Stimulated activated memory B cell treated with anti-CD40 and anti-IgM and Interleukin-4, amounts not matched to agents 10 μg/mL and 1 μg/mL and 100 μg/mL, for 72 hours (primary cell): ENCODE measurements at regions not wholly inside any gene's neighbourhood (a gene's known extent, or its start where the extent isn't known, plus 50 kb on each side); places are given as distances from the start of the nearest gene placed in this dataset.

Experiments used
- ATAC-seq: fragments of 150-1000 bp; cut with Tn5 transposase; 2 replicates; pipeline ENCODE4 v1.10.0; 2021
- H3K27ac Mint-ChIP-seq: one replicate; pipeline ENCODE4 v1.8.0; 2022; ENCODE audit warnings: mild to moderate bottlenecking, mixed read lengths
- H3K27me3 Mint-ChIP-seq: one replicate; pipeline ENCODE4 v1.8.0; 2022; ENCODE audit warnings: mixed read lengths
- H3K36me3 Mint-ChIP-seq: one replicate; pipeline ENCODE4 v1.8.0; 2022; ENCODE audit warnings: mixed read lengths
- H3K4me1 Mint-ChIP-seq: one replicate; pipeline ENCODE4 v1.8.0; 2022; ENCODE audit warnings: mixed read lengths
- H3K4me3 Mint-ChIP-seq: one replicate; pipeline ENCODE4 v1.8.0; 2022; ENCODE audit warnings: mild to moderate bottlenecking, moderate library complexity, mixed read lengths
- H3K9me3 Mint-ChIP-seq: one replicate; pipeline ENCODE4 v1.8.0; 2022; ENCODE audit warnings: mixed read lengths

GRCh38 chr5:148012801-148013200, 51.0 kb upstream of the SPINK5 start:
- Mint-ChIP-seq H3K27ac (no peak overlapping the region), H3K9me3 (no peaks in the 10 kb centered on the region), H3K36me3 (no peaks in the 10 kb centered on the region), H3K4me3 (no peak overlapping the region), H3K4me1 (no peaks in the 10 kb centered on the region), H3K27me3 (no peaks in the 10 kb centered on the region)
- no peak for ATAC-seq

GRCh38 chr5:148011398-148012137, 52.2 kb upstream of the SPINK5 start:
- no peaks in the 10 kb centered on the region for H3K4me1 Mint-ChIP-seq
- ATAC-seq, result no peak
- H3K27ac Mint-ChIP-seq, result no peak overlapping the region
- H3K9me3 Mint-ChIP-seq, result no peaks in the 10 kb centered on the region
- H3K27me3 Mint-ChIP-seq, result no peaks in the 10 kb centered on the region
- no peaks in the 10 kb centered on the region for H3K36me3 Mint-ChIP-seq
- no peak overlapping the region for H3K4me3 Mint-ChIP-seq

GRCh38 chr5:148005788-148006520, 57.8 kb upstream of the SPINK5 start:
- Mint-ChIP-seq H3K27ac (no peak overlapping the region), H3K4me3 (no peak overlapping the region), H3K4me1 (no peaks in the 10 kb centered on the region), H3K9me3 (peaks cover 12% of the 10 kb centered on the region), H3K36me3 (no peaks in the 10 kb centered on the region), H3K27me3 (no peaks in the 10 kb centered on the region)
- no peak for ATAC-seq

GRCh38 chr5:148003226-148003625, 60.6 kb upstream of the SPINK5 start:
- no peak for ATAC-seq
- H3K27ac Mint-ChIP-seq, result no peak overlapping the region
- H3K9me3 Mint-ChIP-seq, result peaks cover 22% of the 10 kb centered on the region
- H3K27me3 Mint-ChIP-seq, result no peaks in the 10 kb centered on the region
- H3K4me3 Mint-ChIP-seq, result no peak overlapping the region
- H3K4me1 Mint-ChIP-seq, result no peaks in the 10 kb centered on the region
- no peaks in the 10 kb centered on the region for H3K36me3 Mint-ChIP-seq

DNA sequence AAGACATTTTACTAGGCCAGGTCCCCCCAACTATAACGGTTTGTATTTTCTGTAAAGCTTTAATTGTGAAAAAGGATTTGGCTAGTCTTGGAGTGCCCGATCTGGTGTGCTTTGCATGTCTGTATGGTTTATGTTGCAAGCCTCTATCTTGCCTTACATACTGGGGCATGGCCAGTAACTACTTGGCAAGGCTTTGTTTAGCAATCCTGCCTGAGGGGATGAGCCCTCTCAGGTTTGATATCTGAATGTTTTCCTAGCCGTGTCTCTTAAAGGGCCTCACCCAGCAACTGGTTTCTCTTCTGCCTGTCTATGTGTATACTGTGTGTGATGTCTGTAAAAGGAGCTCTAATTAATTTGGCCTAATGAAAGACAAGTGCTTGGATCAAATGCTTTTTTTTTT, 61.3 kb upstream of the SPINK5 start:
- no peak overlapping the region for H3K4me3 Mint-ChIP-seq
- peaks cover 22% of the 10 kb centered on the region for H3K9me3 Mint-ChIP-seq
- no peak for ATAC-seq
- H3K4me1 Mint-ChIP-seq, result no peaks in the 10 kb centered on the region
- no peaks in the 10 kb centered on the region for H3K27me3 Mint-ChIP-seq
- no peaks in the 10 kb centered on the region for H3K36me3 Mint-ChIP-seq
- no peak overlapping the region for H3K27ac Mint-ChIP-seq

DNA sequence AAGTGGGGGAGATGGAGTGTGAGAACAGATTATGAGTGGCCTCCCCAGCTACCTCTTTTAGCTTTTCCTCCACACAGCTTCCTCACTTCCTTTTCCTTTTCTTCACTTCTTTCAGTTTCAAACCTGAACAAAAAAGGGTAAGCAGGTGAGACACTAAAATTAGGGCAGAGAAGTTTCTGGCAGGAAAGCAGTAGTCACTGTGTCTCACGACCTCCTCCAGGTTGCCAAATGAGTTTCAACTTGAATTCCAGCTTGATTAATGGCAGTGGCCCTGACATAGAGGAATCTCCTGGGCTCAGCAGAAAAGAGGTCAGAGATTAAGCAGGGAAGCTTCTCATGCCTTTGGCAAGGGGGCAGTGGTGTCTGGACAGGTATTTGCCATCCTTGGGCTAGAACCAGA, 63.7 kb upstream of the SPINK5 start:
- no peaks in the 10 kb centered on the region for H3K4me1 Mint-ChIP-seq
- H3K9me3 Mint-ChIP-seq, result peaks cover 20% of the 10 kb centered on the region
- H3K36me3 Mint-ChIP-seq, result no peaks in the 10 kb centered on the region
- no peak overlapping the region for H3K27ac Mint-ChIP-seq
- no peak overlapping the region for H3K4me3 Mint-ChIP-seq
- no peaks in the 10 kb centered on the region for H3K27me3 Mint-ChIP-seq
- no peak for ATAC-seq

- Mint-ChIP-seq H3K27ac (no peak overlapping the region), H3K4me3 (no peak overlapping the region), H3K27me3 (no peaks in the 10 kb centered on the region), H3K36me3 (no peaks in the 10 kb centered on the region), H3K9me3 (peaks cover 20% of the 10 kb centered on the region), H3K4me1 (no peaks in the 10 kb centered on the region)
- no peak for ATAC-seq
Measured at GRCh38 chr5:147998704-147999103, 65.1 kb upstream of the SPINK5 start.

DNA sequence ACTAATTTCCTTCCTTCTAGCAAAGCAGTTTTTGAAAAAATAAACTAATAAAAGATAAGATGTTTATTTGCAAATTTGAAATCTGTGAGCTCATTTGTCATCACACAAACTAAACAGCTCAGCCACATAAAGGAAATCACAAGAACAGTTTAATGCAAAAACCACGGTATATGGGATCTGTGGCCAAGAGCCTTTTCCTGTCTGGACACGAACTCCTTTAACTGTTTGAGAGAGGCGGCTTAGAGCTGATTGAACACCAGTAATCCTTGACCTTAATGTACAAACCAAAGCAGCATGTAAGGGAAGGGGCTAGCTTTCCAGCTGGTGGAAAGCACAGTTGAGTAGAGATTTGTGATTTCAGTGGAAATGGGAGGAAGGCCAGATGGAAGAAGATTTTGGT, 66.3 kb upstream of the SPINK5 start:
- Mint-ChIP-seq H3K4me3 (no peak overlapping the region), H3K27me3 (no peaks in the 10 kb centered on the region), H3K9me3 (peaks cover 15% of the 10 kb centered on the region), H3K36me3 (no peaks in the 10 kb centered on the region), H3K4me1 (no peaks in the 10 kb centered on the region), H3K27ac (no peak overlapping the region)
- ATAC-seq, result no peak

GRCh38 chr5:147996379-147996778, 67.4 kb upstream of the SPINK5 start:
- H3K36me3 Mint-ChIP-seq, result no peaks in the 10 kb centered on the region
- H3K27ac Mint-ChIP-seq, result no peak overlapping the region
- no peaks in the 10 kb centered on the region for H3K4me1 Mint-ChIP-seq
- H3K9me3 Mint-ChIP-seq, result peaks cover 10% of the 10 kb centered on the region
- H3K4me3 Mint-ChIP-seq, result no peak overlapping the region
- no peaks in the 10 kb centered on the region for H3K27me3 Mint-ChIP-seq
- ATAC-seq, result no peak

- no peaks in the 10 kb centered on the region for H3K36me3 Mint-ChIP-seq
- H3K9me3 Mint-ChIP-seq, result peaks cover 9% of the 10 kb centered on the region
- H3K27me3 Mint-ChIP-seq, result no peaks in the 10 kb centered on the region
Measured at GRCh38 chr5:147995846-147996245, 67.9 kb upstream of the SPINK5 start.

GRCh38 chr5:147989994-147990393, 73.8 kb upstream of the SPINK5 start:
- Mint-ChIP-seq H3K4me3 (no peak overlapping the region), H3K9me3 (no peaks in the 10 kb centered on the region), H3K4me1 (no peaks in the 10 kb centered on the region), H3K36me3 (no peaks in the 10 kb centered on the region), H3K27me3 (no peaks in the 10 kb centered on the region), H3K27ac (no peak overlapping the region)
- no peak for ATAC-seq

More at GRCh38 chr5:147995846-147996245, 67.9 kb upstream of the SPINK5 start:
- H3K4me3 Mint-ChIP-seq, result no peak overlapping the region
- no peaks in the 10 kb centered on the region for H3K4me1 Mint-ChIP-seq
- ATAC-seq, result no peak
- no peak overlapping the region for H3K27ac Mint-ChIP-seq

- H3K27ac Mint-ChIP-seq, result no peak overlapping the region
- no peak for ATAC-seq
- no peaks in the 10 kb centered on the region for H3K9me3 Mint-ChIP-seq
- no peaks in the 10 kb centered on the region for H3K27me3 Mint-ChIP-seq
- H3K4me1 Mint-ChIP-seq, result no peaks in the 10 kb centered on the region
- no peak overlapping the region for H3K4me3 Mint-ChIP-seq
- H3K36me3 Mint-ChIP-seq, result no peaks in the 10 kb centered on the region
Measured at GRCh38 chr5:147989239-147989638, 74.5 kb upstream of the SPINK5 start.

DNA sequence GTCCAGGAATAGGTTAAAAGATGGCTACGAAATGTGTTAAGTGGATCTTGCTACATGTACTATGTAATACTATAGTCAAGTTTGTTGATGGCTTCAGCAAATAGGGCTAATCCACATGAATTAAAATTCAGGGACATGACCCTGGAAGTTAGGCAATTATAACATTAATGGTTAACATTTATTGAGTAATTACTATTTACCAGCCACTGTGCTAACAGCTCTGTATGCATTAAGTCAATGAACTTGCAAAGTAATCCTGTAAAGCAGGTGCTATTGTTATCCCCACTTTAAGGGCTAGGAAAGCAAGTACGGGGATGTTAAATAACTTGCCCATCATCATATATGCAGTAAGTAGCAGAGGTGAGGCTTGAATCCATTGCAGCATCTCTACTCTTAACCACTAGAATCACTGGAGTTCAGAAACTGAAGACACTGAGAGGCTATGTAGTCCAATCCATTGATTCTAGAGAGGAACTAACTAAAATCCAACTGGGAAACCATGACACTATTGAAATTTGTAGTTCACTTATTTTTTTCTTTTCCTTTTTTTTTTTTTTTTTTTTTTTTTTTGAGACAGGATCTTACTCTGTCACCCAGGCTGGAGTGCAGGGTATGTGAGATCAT, 77.5 kb upstream of the SPINK5 start:
- ATAC-seq, result no peak
- no peak overlapping the region for H3K27ac Mint-ChIP-seq
- no peaks in the 10 kb centered on the region for H3K27me3 Mint-ChIP-seq
- H3K36me3 Mint-ChIP-seq, result no peaks in the 10 kb centered on the region
- H3K9me3 Mint-ChIP-seq, result no peaks in the 10 kb centered on the region
- no peaks in the 10 kb centered on the region for H3K4me1 Mint-ChIP-seq
- no peak overlapping the region for H3K4me3 Mint-ChIP-seq

DNA sequence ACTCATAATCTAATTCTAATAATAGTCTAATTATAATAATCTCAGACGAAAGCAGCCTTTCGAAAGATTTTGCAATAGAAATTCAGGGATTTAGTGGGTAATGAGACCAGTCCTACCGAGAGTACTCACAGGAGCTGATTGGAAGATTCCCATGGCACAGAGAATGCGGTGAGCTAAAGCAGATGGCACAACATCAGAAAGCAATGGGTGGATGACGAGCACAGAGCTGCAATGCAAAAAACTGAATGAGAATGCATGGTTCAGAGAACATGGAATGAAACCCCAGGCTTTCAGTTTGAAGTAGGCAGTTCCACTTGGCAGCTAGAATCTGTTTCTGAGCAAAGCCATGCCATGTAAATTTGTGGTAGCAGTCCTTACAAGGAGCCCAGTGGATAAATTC, 78.2 kb upstream of the SPINK5 start:
- Mint-ChIP-seq H3K27me3 (no peaks in the 10 kb centered on the region), H3K9me3 (no peaks in the 10 kb centered on the region), H3K4me1 (no peaks in the 10 kb centered on the region), H3K27ac (no peak overlapping the region), H3K36me3 (no peaks in the 10 kb centered on the region), H3K4me3 (no peak overlapping the region)
- no peak for ATAC-seq

DNA sequence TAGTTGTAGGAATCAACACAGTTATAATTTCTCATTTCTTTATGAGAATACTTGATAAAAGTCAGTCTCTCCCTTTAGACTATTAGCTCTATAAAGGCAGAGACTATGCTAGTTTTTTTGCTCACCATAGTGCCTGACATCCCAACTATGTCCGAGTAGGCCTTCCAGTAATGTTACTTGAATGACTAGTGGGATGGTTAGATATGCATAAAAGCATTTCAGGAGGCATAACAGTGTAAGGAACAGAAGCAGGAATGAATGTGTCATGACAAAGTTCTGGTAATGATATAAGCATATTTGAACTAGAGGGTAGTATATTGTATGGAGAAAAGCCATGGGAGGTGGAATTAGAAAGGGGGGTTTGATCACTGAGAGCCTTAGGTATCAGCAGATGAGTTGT, 77.4 kb upstream of the C5orf46 start:
- Mint-ChIP-seq H3K4me1 (no peaks in the 10 kb centered on the region), H3K36me3 (no peaks in the 10 kb centered on the region), H3K9me3 (no peaks in the 10 kb centered on the region), H3K27me3 (no peaks in the 10 kb centered on the region), H3K27ac (no peak overlapping the region), H3K4me3 (no peak overlapping the region)
- no peak for ATAC-seq

DNA sequence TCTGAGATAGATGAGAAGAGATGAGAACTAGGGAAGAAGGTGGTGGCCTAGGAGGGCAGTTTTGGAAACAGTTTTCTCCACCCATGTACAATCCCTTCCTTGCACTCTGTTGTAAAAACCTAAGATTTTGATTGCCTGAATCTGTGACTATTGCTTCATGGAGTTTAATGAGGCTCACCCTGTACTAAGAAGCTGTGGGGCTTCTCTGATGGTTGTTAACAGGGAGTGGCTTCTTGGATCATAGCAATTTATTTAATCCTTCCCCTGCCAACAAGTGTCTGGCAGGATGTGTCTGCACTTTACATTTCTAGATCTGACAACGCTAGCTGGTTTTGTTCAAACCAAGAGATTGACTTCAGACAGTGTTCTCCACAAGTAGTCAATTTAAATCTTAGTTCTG, 74.7 kb upstream of the C5orf46 start:
- no peaks in the 10 kb centered on the region for H3K36me3 Mint-ChIP-seq
- no peaks in the 10 kb centered on the region for H3K9me3 Mint-ChIP-seq
- no peak overlapping the region for H3K27ac Mint-ChIP-seq
- H3K27me3 Mint-ChIP-seq, result no peaks in the 10 kb centered on the region
- no peaks in the 10 kb centered on the region for H3K4me1 Mint-ChIP-seq
- H3K4me3 Mint-ChIP-seq, result no peak overlapping the region
- no peak for ATAC-seq
